ENCODE measurements at regions not wholly inside any gene's neighbourhood (a gene's known extent, or its start where the extent isn't known, plus 50 kb on each side); places are given as distances from the start of the nearest gene placed in this dataset.

- H3K36me3 Mint-ChIP-seq (ENCODE audit: low read depth, unreplicated experiment) = no peaks in the 10 kb centered on the region
- H3K9me3 Mint-ChIP-seq (ENCODE audit: unreplicated experiment) = no peaks in the 10 kb centered on the region
- peaks cover 9% of the 10 kb centered on the region for H3K27me3 Mint-ChIP-seq (ENCODE audit: unreplicated experiment)
- no peak overlapping the region for H3K27ac Mint-ChIP-seq (ENCODE audit: unreplicated experiment)
- TF ChIP-seq, protein P1, sequence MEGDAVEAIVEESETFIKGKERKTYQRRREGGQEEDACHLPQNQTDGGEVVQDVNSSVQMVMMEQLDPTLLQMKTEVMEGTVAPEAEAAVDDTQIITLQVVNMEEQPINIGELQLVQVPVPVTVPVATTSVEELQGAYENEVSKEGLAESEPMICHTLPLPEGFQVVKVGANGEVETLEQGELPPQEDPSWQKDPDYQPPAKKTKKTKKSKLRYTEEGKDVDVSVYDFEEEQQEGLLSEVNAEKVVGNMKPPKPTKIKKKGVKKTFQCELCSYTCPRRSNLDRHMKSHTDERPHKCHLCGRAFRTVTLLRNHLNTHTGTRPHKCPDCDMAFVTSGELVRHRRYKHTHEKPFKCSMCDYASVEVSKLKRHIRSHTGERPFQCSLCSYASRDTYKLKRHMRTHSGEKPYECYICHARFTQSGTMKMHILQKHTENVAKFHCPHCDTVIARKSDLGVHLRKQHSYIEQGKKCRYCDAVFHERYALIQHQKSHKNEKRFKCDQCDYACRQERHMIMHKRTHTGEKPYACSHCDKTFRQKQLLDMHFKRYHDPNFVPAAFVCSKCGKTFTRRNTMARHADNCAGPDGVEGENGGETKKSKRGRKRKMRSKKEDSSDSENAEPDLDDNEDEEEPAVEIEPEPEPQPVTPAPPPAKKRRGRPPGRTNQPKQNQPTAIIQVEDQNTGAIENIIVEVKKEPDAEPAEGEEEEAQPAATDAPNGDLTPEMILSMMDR (IDR thresholded peaks at IDR 0.05; ENCODE audit: unreplicated experiment) = no peak
- H3K4me3 Mint-ChIP-seq (ENCODE audit: unreplicated experiment) = no peak overlapping the region
- DNase-seq (ENCODE audit: low spot score) = no peak
- H3K4me1 Mint-ChIP-seq (ENCODE audit: unreplicated experiment) = peaks cover 24% of the 10 kb centered on the region
These were observed 126.2 kb downstream of the ASB7 start for GRCh38 chr15:100728371-100729201.

DNA sequence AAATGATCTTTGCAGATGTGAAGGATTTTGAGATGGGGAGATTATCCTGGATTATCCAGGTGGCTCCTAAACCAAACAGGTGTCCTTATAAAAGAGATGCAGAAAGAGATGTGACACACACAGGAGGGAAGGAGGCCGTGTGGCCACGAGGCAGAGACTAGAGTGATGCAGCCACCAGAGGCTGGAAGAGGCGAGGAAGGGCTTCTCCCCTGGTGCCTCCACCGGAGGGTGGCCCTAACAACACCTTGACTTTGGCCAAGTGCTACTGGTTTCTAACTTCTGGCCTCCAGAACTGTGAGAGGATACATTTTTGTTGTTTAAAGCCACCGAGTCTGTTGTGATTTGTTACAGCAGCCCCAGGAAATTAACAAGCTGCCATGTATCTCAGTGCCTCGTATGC lies 127.1 kb downstream of the ASB7 start:
- H3K4me3 Mint-ChIP-seq (ENCODE audit: unreplicated experiment) = no peak overlapping the region
- H3K36me3 Mint-ChIP-seq (ENCODE audit: low read depth, unreplicated experiment) = no peaks in the 10 kb centered on the region
- peaks cover 24% of the 10 kb centered on the region for H3K4me1 Mint-ChIP-seq (ENCODE audit: unreplicated experiment)
- TF ChIP-seq, protein P1 (IDR thresholded peaks at IDR 0.05; ENCODE audit: unreplicated experiment) = no peak
- H3K27me3 Mint-ChIP-seq (ENCODE audit: unreplicated experiment) = peaks cover 9% of the 10 kb centered on the region
- no peaks in the 10 kb centered on the region for H3K9me3 Mint-ChIP-seq (ENCODE audit: unreplicated experiment)
- no peak overlapping the region for H3K27ac Mint-ChIP-seq (ENCODE audit: unreplicated experiment)
- no peak for DNase-seq (ENCODE audit: low spot score)

DNA sequence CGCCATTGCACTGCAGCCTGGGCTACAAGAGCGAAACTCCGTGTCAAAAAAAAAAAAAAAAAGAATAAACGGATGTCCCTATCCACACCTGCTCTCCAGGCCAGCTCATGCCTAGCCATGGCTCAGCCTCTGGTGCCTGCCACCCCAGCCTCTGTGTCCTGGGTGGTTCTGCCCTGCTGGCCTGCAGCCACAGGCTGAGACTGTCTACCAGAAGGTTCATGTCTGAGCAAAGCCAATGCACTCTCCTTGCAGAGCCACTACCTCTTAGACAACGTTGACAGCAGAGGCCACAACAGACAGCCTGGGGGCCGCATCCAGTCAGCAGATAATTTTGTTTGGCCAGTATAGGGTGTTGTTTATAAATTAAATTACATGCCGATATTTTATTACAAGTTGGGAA lies 127.7 kb downstream of the ASB7 start:
- H3K4me1 Mint-ChIP-seq (ENCODE audit: unreplicated experiment) = peaks cover 24% of the 10 kb centered on the region
- no peak overlapping the region for H3K4me3 Mint-ChIP-seq (ENCODE audit: unreplicated experiment)
- H3K36me3 Mint-ChIP-seq (ENCODE audit: low read depth, unreplicated experiment) = no peaks in the 10 kb centered on the region
- peaks cover 8% of the 10 kb centered on the region for H3K27me3 Mint-ChIP-seq (ENCODE audit: unreplicated experiment)
- TF ChIP-seq, protein P1 (IDR thresholded peaks at IDR 0.05; ENCODE audit: unreplicated experiment) = no peak
- DNase-seq (ENCODE audit: low spot score) = no peak
- H3K9me3 Mint-ChIP-seq (ENCODE audit: unreplicated experiment) = no peaks in the 10 kb centered on the region
- H3K27ac Mint-ChIP-seq (ENCODE audit: unreplicated experiment) = no peak overlapping the region

DNA sequence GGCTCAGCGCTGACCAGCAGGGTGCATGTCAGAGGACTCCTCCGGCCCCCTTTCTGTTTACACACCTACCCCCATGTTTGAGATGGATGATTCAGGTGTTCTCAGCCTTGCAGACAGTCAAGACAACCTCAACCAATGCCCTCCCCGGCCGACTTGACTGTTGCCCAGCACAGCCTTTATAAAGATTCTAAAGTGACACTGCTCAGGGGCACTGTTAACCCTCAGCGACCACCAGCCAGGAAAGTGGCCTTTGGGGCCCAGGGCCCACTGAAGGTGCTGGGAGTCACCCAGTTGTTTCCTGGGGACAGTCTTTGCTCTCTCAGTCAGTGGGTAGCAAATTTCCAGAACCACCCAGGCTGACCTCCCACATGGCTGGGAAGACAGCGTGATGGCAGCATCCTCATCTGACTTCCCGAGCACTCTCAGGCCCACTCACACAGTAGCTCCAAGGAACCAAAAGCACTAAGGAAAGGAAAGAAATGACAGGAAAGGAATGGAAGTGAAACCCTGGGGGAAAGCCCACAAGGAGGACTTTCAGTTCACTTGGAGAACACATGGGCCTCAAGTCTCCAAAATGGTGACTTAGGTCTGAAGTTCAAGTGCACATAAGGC lies 128.4 kb downstream of the ASB7 start:
- H3K36me3 Mint-ChIP-seq (ENCODE audit: low read depth, unreplicated experiment) = no peaks in the 10 kb centered on the region
- TF ChIP-seq, protein P1 (IDR thresholded peaks at IDR 0.05; ENCODE audit: unreplicated experiment) = no peak
- no peak overlapping the region for H3K4me3 Mint-ChIP-seq (ENCODE audit: unreplicated experiment)
- H3K27me3 Mint-ChIP-seq (ENCODE audit: unreplicated experiment) = peaks cover 7% of the 10 kb centered on the region
- no peak overlapping the region for H3K27ac Mint-ChIP-seq (ENCODE audit: unreplicated experiment)
- H3K4me1 Mint-ChIP-seq (ENCODE audit: unreplicated experiment) = peaks cover 24% of the 10 kb centered on the region
- no peak for DNase-seq (ENCODE audit: low spot score)
- H3K9me3 Mint-ChIP-seq (ENCODE audit: unreplicated experiment) = no peaks in the 10 kb centered on the region

All from endothelial cell (in vitro differentiated cells).